MCF 10A (cell line): ENCODE measurements at regions not wholly inside any gene's neighbourhood (a gene's known extent, or its start where the extent isn't known, plus 50 kb on each side); places are given as distances from the start of the nearest gene placed in this dataset.

Source experiments
- BruUV-seq: library from RNA; stranded (reverse); fragments of 400-500 nt; replicated peaks from 2 replicates; lab custom pipeline; 2021; lab: Mats Ljungman, UMichigan
- CTCF ChIA-PET: fragments of 300-600 bp; sonication (Branson Sonifier 250); formaldehyde crosslinking; extraction: SDS; loops from one replicate; lab custom pipeline; 2021; ENCODE audit warnings: antibody characterized with exemption, inconsistent platforms; lab: Yijun Ruan, JAX
- POLR2A ChIA-PET: fragments of 300-600, 350-650 bp; sonication (Branson Sonifier 250); formaldehyde crosslinking; extraction: SDS; loops from one replicate; lab custom pipeline; 2020; ENCODE audit warnings: antibody characterized with exemption, inconsistent platforms; lab: Yijun Ruan, JAX
- DNase-seq: peaks from one replicate; pipeline ENCODE4 v3.0.0-alpha.2; 2018; ENCODE audit not compliant: unreplicated experiment
- H3K27ac Mint-ChIP-seq: one replicate; pipeline ENCODE4 v1.8.0; 2022; ENCODE audit warnings: mild to moderate bottlenecking, low read depth, mixed read lengths; ENCODE audit not compliant: unreplicated experiment
- H3K27me3 Mint-ChIP-seq: one replicate; pipeline ENCODE4 v1.8.0; 2022; ENCODE audit warnings: mixed read lengths; ENCODE audit not compliant: insufficient read depth, unreplicated experiment
- H3K36me3 Mint-ChIP-seq: one replicate; pipeline ENCODE4 v1.8.0; 2022; ENCODE audit warnings: mild to moderate bottlenecking, moderate library complexity, mixed read lengths; ENCODE audit not compliant: insufficient read depth, unreplicated experiment
- H3K4me1 Mint-ChIP-seq: one replicate; pipeline ENCODE4 v1.8.0; 2022; ENCODE audit warnings: mixed read lengths; ENCODE audit not compliant: insufficient read depth, unreplicated experiment
- H3K4me3 Mint-ChIP-seq: one replicate; pipeline ENCODE4 v1.8.0; 2022; ENCODE audit warnings: mild to moderate bottlenecking, moderate library complexity, mixed read lengths; ENCODE audit not compliant: unreplicated experiment
- H3K9me3 Mint-ChIP-seq: one replicate; pipeline ENCODE4 v1.8.0; 2022; ENCODE audit warnings: mixed read lengths; ENCODE audit not compliant: unreplicated experiment
- CTCF ChIP-seq: fragments of 200-600 bp; IDR thresholded peaks from one replicate; pipeline ENCODE4 v1.8.0; 2022; ENCODE audit warnings: antibody characterized with exemption, mild to moderate bottlenecking; ENCODE audit not compliant: unreplicated experiment
- intact Hi-C: fragments of 100-400 bp; cut with micrococcal nuclease; formaldehyde crosslinking; loops from 2 replicates; pipeline ENCODE4 v1.14.1; 2022

GRCh38 chr15:93771196-93772030, 459.9 kb upstream of the MCTP2 start:
- no TSS peak for BruUV-seq

GRCh38 chr15:93770788-93771187, 460.6 kb upstream of the MCTP2 start:
- Mint-ChIP-seq H3K4me1 (peaks cover 6% of the 10 kb centered on the region), H3K9me3 (peaks cover 12% of the 10 kb centered on the region), H3K27ac (no peak overlapping the region), H3K4me3 (no peak overlapping the region), H3K36me3 (no peaks in the 10 kb centered on the region), H3K27me3 (no peaks in the 10 kb centered on the region)
- BruUV-seq = no TSS peak
- TF ChIP-seq CTCF = no peak
- CTCF ChIA-PET = no interaction called here
- DNase-seq = no peak
- POLR2A ChIA-PET = interaction anchor here (0.8 to 1.5 kb wide), 3 partner anchors 32 to 172 kb away, joined by 3 read pairs; no protein-coding TSS in a partner anchor
- intact Hi-C loops = no loop called here

More at GRCh38 chr15:93771196-93772030, 459.9 kb upstream of the MCTP2 start:
- ChIA-PET CTCF (interaction anchor here (0.5 to 0.6 kb wide), 2 partner anchors 29 to 338 kb away, joined by 3 read pairs; no protein-coding TSS in a partner anchor), POLR2A (interaction anchor here (0.8 to 1.5 kb wide), 4 partner anchors 33 to 171 kb away, joined by 3 read pairs; no protein-coding TSS in a partner anchor)
- Mint-ChIP-seq H3K36me3 (no peaks in the 10 kb centered on the region), H3K27me3 (no peaks in the 10 kb centered on the region), H3K4me3 (no peak overlapping the region), H3K27ac (no peak overlapping the region), H3K9me3 (peaks cover 10% of the 10 kb centered on the region), H3K4me1 (peaks cover 6% of the 10 kb centered on the region)
- intact Hi-C loops = no loop called here
- TF ChIP-seq CTCF = no peak
- peak; percentile 73 for DNase-seq

- H3K4me3 Mint-ChIP-seq = no peak overlapping the region
- intact Hi-C loops = no loop called here
- no peak for TF ChIP-seq CTCF
- POLR2A ChIA-PET = no interaction called here
- peaks cover 7% of the 10 kb centered on the region for H3K4me1 Mint-ChIP-seq
- H3K27ac Mint-ChIP-seq = no peak overlapping the region
- H3K36me3 Mint-ChIP-seq = peaks cover 6% of the 10 kb centered on the region
- no TSS peak for BruUV-seq
- H3K9me3 Mint-ChIP-seq = peaks cover 14% of the 10 kb centered on the region
- no peak for DNase-seq
- no peaks in the 10 kb centered on the region for H3K27me3 Mint-ChIP-seq
- CTCF ChIA-PET = no interaction called here
Measured at GRCh38 chr15:93762036-93762435, 469.3 kb upstream of the MCTP2 start.

GRCh38 chr15:93759629-93760028, 471.7 kb upstream of the MCTP2 start:
- no peak for DNase-seq
- Mint-ChIP-seq H3K36me3 (peaks cover 6% of the 10 kb centered on the region), H3K9me3 (peaks cover 7% of the 10 kb centered on the region), H3K27me3 (no peaks in the 10 kb centered on the region), H3K4me3 (no peak overlapping the region), H3K4me1 (peaks cover 7% of the 10 kb centered on the region), H3K27ac (no peak overlapping the region)
- intact Hi-C loops = no loop called here
- ChIA-PET POLR2A (no interaction called here), CTCF (no interaction called here)
- no peak for TF ChIP-seq CTCF
- BruUV-seq = no TSS peak
